Fibroblast of upper back skin (primary cell): ENCODE measurements at regions not wholly inside any gene's neighbourhood (a gene's known extent, or its start where the extent isn't known, plus 50 kb on each side); places are given as distances from the start of the nearest gene placed in this dataset.
A peak's percentile ranks its signal among the peaks of the same experiment; 100 is the strongest.
"Not testable (repeated sequence)": the region's sequence is repeated elsewhere in the genome, so short reads cannot be mapped to it uniquely, and the experiment has no call there.

ENCODE experiments used
- DNase-seq: peaks from one replicate; pipeline ENCODE4 v3.0.0-alpha.2; 2013

DNA sequence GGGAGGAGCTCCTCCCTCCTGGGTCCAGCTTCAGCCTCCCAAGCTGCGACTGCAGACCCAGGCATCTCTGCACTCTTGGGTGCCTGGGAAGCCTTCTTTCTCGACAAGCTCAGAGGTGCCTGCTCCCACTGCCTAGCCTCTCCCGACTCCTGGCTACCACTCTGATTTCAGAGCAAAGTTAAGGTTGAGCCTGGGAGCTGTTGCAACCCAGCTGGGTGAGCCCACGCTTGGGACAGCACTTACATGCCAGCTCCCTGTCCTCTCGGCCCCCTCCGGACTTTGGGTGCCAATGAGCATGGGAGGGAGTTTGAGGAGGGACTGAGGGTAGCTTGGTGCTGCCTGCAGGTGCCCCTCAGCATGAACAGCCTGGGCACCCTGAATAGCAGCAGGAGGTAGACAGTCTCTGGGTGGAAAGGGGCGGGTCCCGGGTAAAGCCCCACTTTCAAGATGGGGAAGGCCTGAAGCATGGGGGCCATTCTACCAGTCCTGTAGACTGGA is 1383.4 kb upstream of the PCDH20 start:
- no peak for DNase-seq

DNA sequence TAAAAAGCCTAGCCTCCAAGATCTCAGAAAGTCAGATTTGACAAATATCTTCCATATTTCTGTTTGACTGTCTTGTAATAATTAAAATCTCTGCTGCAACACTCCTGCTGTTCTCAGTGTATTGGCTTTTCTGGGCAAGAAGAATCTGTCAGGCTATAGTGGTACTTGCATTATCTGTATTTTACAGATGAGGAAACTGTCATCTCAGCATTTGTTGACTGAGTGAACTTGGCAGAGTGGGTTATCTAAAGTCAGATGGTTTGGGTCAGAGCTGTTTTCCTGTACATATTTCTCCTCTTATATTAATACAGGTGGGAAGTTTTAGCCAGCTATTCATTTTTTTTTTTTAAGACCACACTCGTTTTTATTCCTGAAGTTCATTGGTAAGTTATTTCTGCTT is 1378.2 kb upstream of the PCDH20 start:
- no peak for DNase-seq

- DNase-seq, result peak; percentile 2
Measured at GRCh38 chr13:62781866-62782265, 1366.2 kb upstream of the PCDH20 start.

GRCh38 chr13:62779161-62779560 is 1363.5 kb upstream of the PCDH20 start:
- no peak for DNase-seq

DNA sequence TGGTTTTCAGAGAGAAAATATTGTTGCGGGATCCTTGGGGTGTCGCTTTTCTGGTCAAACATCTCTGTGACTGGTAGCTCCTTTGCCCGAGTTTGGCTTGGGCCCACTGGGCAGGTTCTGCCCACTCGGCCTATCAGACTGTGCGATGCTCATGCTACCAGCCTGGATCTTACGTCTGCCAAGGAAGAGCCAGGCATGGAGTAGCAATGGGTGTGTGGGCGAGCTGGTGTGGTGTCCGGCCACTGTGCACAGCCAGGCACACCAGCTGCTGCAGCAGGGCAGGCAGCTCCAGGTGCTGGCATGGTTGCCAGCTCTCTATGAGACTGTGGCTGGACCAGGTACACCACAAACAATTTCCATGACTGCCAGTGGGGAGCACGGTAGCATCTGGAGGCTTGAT is 1351.8 kb upstream of the PCDH20 start:
- DNase-seq, result no peak

DNA sequence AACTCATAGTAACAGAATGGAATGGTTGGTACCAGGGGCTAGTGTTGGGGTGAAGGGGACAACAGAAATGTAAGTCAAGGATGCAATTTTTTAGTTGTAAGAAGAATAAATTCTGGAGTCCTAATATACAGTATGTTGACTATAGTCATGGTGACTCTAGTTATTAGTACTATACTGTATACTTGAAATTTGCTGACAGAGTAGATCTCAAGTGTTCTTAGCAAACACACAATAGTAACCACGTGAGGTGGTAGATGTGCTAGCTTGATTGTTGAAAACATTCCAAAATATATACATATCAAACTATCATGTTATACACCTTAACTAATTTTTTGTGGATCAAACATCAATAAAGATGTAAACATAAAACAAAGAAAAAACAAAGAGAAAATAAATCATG is 1345.1 kb upstream of the PCDH20 start:
- DNase-seq, result no peak

GRCh38 chr13:62747629-62748028 is 1332.0 kb upstream of the PCDH20 start:
- peak; percentile 22 for DNase-seq

DNA sequence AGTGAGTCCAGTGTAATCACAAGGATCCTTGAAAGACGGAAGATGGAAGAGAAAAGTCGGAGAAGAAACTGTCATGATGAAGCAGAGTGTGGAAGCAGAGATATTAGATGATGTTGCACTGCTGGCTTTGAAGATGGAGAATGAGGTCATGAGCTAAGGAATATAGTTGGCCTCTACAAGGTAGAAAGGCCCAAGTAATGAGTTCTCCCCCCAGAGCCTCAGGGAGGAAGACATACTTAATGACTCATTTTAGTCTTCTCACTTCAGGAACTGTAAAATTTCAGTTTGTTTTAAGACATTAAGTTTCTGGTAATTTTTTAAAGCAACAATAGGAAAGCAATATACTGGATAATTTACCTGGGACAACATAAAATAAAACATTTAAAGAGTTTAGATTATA is 1331.5 kb upstream of the PCDH20 start:
- DNase-seq, result peak; percentile 10

- DNase-seq, result not testable (repeated sequence)
Measured at GRCh38 chr13:62729746-62730145, 1314.1 kb upstream of the PCDH20 start.

DNA sequence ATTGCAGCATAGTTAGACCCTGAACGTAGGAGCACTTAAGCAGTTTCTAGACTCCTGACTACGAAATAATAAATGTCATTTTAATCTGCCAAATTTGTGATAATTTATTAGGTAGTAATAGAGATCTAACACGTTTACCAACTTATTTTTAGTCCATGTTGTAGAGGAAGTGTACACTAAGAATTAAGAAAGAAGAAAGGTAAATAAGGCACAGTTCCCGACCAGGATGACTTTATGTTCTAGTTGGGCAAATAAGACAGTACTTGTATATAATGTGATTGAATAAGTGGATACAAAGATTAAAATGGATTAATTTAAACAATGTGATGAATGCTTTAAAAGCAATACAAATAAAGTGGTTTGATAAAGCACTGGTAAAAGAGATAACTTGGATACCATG is 1306.2 kb upstream of the PCDH20 start:
- DNase-seq, result no peak

DNA sequence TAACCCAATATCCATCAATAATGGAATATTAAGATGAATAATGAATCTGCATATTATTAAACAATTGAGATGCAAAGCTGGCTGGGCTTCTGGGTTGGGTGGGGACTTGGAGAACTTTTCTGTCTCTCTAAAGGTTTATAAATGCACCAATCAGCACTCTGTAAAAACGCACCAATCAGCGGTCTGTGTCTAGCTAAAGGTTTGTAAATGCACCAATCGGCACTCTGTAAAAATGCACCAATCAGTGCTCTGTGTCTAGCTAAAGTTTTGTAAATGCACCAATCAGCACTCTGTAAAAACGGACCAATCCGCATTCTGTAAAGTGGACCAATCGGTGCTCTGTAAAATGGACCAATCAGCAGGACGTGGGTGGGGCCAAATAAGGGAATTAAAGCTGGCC is 1296.3 kb upstream of the PCDH20 start:
- DNase-seq, result not testable (repeated sequence)

- no peak for DNase-seq
Measured at GRCh38 chr13:62710787-62711186, 1295.1 kb upstream of the PCDH20 start.

DNA sequence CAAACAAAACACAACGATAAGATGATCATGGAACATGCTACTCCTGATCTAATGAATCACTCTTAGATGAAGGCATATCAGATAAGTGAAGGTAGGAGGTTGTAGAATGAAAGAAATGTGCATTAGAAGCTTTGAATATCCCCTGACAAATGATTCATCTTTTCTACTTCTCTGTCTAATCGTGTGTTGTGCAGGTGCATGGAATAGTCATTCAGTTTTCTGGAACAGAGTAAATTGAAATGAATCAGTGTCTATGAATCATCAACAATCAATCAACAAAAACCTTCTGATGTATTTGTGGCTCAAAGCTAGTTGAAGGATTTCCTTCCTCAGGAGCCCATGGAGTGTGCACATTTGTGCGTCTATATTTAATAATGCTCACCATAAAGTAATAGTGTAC is 1290.4 kb upstream of the PCDH20 start:
- no peak for DNase-seq

GRCh38 chr13:62704875-62705274 is 1289.2 kb upstream of the PCDH20 start:
- DNase-seq, result no peak

DNA sequence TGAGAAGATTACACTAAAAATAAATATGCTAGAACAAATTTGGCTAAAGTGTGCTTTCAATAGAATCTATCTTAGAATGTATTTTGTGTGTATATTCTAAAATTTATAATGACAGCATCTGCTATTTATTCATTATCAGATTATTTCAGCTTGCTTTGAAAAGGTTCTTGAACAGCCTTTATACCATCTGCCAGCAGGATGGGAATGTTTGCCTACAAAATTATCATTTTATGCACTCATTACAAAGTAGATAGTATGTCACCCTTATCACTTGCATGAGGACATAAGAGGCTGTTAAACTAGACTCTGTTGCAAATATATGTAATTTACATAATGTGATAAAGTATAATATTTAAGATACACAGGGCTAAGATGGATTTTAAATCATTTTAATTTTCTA is 1286.9 kb upstream of the PCDH20 start:
- DNase-seq, result no peak

DNA sequence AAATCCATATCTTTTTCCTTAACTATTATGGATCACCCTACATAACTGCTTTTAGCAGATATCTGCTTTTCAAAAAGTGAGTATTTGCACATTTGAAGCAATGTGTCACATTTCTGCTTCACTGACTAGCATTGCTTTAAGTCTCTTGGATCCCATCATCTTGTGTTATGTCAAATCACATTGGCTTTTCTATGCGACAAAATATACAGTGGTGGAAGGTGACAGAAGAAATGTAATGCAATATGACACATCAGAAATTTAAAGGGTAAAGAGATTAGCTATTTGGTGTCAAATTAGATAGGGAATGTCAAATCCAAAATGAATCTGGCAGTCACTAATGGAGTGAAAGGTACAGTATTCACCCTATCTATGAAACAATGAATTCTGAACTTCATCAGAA is 1282.1 kb upstream of the PCDH20 start:
- DNase-seq, result no peak

GRCh38 chr13:62696490-62696889 is 1280.8 kb upstream of the PCDH20 start:
- DNase-seq, result no peak

GRCh38 chr13:62687732-62688131 is 1272.1 kb upstream of the PCDH20 start:
- no peak for DNase-seq

GRCh38 chr13:62684359-62684758 is 1268.7 kb upstream of the PCDH20 start:
- DNase-seq, result no peak

- no peak for DNase-seq
Measured at GRCh38 chr13:62682788-62683187, 1267.1 kb upstream of the PCDH20 start.

GRCh38 chr13:62678039-62678438 is 1262.4 kb upstream of the PCDH20 start:
- no peak for DNase-seq

DNA sequence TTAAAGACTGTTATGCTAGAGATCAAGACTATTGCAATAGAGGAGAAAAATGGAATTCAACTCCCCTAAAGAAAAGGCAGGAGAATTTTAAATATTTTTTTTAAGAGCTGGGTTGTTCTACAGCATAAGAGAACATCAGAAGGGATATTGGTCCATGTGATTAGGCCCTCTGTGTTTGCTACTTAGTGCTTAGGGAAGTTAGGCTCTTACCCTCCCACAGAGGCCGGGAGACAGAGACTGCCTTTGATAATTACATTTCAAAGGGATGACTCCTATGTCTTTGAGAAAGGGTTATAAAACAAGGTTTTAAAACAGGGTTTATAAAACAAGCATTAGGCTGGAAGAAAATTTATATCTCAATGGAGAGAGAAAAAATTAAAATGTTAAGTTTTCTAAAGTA is 1248.1 kb upstream of the PCDH20 start:
- no peak for DNase-seq

- DNase-seq, result no peak
Measured at GRCh38 chr13:62659365-62659764, 1243.7 kb upstream of the PCDH20 start.

DNA sequence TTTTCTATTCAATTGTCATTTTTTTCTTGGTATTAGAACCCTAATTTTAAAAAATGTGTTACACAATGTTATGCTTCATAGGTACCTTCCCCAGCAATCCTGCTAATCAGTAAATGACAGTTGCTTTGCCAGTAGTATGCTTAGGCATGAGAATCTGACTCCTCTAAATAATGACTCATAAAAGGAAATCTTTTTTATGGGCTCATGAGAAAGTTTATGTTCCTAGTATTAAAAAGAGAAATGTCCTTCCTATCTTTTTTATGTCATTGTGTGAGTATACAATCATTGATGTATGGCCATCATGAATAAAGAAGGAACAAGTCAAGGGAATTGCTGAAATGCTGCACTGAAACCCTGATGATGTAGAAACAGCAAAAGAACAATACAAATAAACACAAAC is 1237.7 kb upstream of the PCDH20 start:
- DNase-seq, result no peak

GRCh38 chr13:62643799-62644524 is 1228.3 kb upstream of the PCDH20 start:
- no peak for DNase-seq
